AG20443 (cell line): ENCODE measurements at regions not wholly inside any gene's neighbourhood (a gene's known extent, or its start where the extent isn't known, plus 50 kb on each side); places are given as distances from the start of the nearest gene placed in this dataset.

Experiments used
- DNase-seq: peaks from one replicate; pipeline ENCODE4 v3.0.0; 2012; ENCODE audit warnings: low spot score, mixed read lengths

DNA sequence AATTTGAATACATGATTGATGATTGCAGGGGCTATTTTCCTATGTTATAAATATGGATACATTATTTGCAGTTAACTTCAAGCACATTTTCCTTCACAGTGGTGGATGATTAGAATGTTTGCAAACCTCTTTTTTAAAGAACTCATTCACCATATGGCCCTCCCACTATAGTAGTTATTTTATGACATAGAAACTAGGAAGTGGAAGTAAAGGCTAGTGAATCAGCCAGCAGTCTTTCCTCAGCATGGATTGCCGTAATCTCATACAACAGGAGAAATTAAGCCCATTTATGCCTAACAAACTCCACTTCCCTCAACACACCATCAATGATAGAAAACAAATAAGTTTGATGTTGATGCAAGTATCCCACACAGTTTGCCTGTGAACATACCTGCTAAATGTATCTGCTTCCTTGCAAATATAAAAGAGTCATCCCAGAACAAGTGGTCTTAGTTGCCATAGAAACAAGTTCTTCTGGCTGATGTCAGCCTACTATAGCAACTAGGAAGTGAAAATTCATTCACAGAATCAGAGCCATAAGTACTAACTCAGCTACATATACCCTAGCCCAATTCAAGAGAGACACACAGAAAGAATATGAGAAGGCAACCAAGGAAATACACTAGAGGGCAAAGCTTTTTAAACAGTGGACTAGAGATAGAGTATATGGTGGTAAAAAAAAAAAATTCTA, 100.9 kb upstream of the RADX start:
- DNase-seq: no peak
